Suprapubic skin (tissue), 3 donors: ENCODE measurements at regions not wholly inside any gene's neighbourhood (a gene's known extent, or its start where the extent isn't known, plus 50 kb on each side); places are given as distances from the start of the nearest gene placed in this dataset.

Source experiments
- CTCF ChIP-seq, 2 donors: fragments of 200-600 bp in 1 of 2; fragments of 450-650 bp in 1 of 2; sonication (generic) in 1 of 2; IDR thresholded peaks; one replicate each; pipeline ENCODE4 v1.5.1; 2016 to 2019; ENCODE audit warnings: antibody characterized with exemption in 2 of 2, mild to moderate bottlenecking in 1 of 2, moderate library complexity in 1 of 2
- POLR2A ChIP-seq, 2 donors: fragments of 450-650 bp; IDR thresholded peaks; one replicate each; pipeline ENCODE4 v1.6.1; 2017; ENCODE audit warnings: antibody characterized with exemption in 2 of 2, mild to moderate bottlenecking in 2 of 2, moderate library complexity in 2 of 2

GRCh38 chr11:87602776-87603175 lies 565.0 kb downstream of the TMEM135 start:
- TF ChIP-seq POLR2A (IDR thresholded peaks at IDR 0.05) (no peak), CTCF (IDR thresholded peaks at IDR 0.05) (no peak)
